Activated naive CD8-positive, alpha-beta T cell treated with anti-CD3 and anti-CD28 coated beads for 36 hours (primary cell): ENCODE measurements at regions not wholly inside any gene's neighbourhood (a gene's known extent, or its start where the extent isn't known, plus 50 kb on each side); places are given as distances from the start of the nearest gene placed in this dataset.
"Not testable (repeated sequence)": the region's sequence is repeated elsewhere in the genome, so short reads cannot be mapped to it uniquely, and the experiment has no call there.

Experiments used
- DNase-seq: peaks from one replicate; pipeline ENCODE4 v3.0.0; 2021
- H3K27ac Mint-ChIP-seq: one replicate; pipeline ENCODE4 v1.8.0; 2022; ENCODE audit warnings: mild to moderate bottlenecking, moderate library complexity, mixed read lengths
- H3K27me3 Mint-ChIP-seq: one replicate; pipeline ENCODE4 v1.8.0; 2022; ENCODE audit warnings: mild to moderate bottlenecking, mixed read lengths
- H3K36me3 Mint-ChIP-seq: one replicate; pipeline ENCODE4 v1.8.0; 2021; ENCODE audit warnings: mild to moderate bottlenecking, mixed read lengths
- H3K4me1 Mint-ChIP-seq: one replicate; pipeline ENCODE4 v1.8.0; 2021; ENCODE audit warnings: mixed read lengths
- H3K4me3 Mint-ChIP-seq: one replicate; pipeline ENCODE4 v1.8.0; 2022; ENCODE audit warnings: mild to moderate bottlenecking, moderate library complexity, mixed read lengths
- H3K9me3 Mint-ChIP-seq: one replicate; pipeline ENCODE4 v1.8.0; 2022; ENCODE audit warnings: mixed read lengths

GRCh38 chr10:61010863-61011262 is 66.9 kb upstream of the RHOBTB1 start:
- Mint-ChIP-seq H3K4me3 (no peak overlapping the region), H3K36me3 (no peaks in the 10 kb centered on the region), H3K27ac (no peak overlapping the region), H3K27me3 (peaks cover 25% of the 10 kb centered on the region), H3K9me3 (peaks cover 5% of the 10 kb centered on the region), H3K4me1 (no peaks in the 10 kb centered on the region)
- no peak for DNase-seq

- H3K36me3 Mint-ChIP-seq, DNase-seq, H3K27ac Mint-ChIP-seq, H3K4me3 Mint-ChIP-seq, H3K4me1 Mint-ChIP-seq, H3K9me3 Mint-ChIP-seq: not testable (repeated sequence)
- peaks cover 70% of the 10 kb centered on the region for H3K27me3 Mint-ChIP-seq
These were observed 59.1 kb upstream of the RHOBTB1 start for GRCh38 chr10:61003069-61003468.

- Mint-ChIP-seq H3K9me3 (peaks cover 4% of the 10 kb centered on the region), H3K4me1 (peaks cover 2% of the 10 kb centered on the region), H3K27me3 (peaks cover 61% of the 10 kb centered on the region), H3K36me3 (no peaks in the 10 kb centered on the region), H3K4me3 (no peak overlapping the region), H3K27ac (no peak overlapping the region)
- no peak for DNase-seq
These were observed 57.7 kb upstream of the RHOBTB1 start for GRCh38 chr10:61001731-61002122.

- no peak overlapping the region for H3K27ac Mint-ChIP-seq
- H3K4me3 Mint-ChIP-seq: peak overlapping the region; percentile 43
- peaks cover 2% of the 10 kb centered on the region for H3K4me1 Mint-ChIP-seq
- H3K36me3 Mint-ChIP-seq: no peaks in the 10 kb centered on the region
- H3K27me3 Mint-ChIP-seq: peaks cover 61% of the 10 kb centered on the region
- H3K9me3 Mint-ChIP-seq: peaks cover 4% of the 10 kb centered on the region
- peak; percentile 3 for DNase-seq
These were observed 57.1 kb upstream of the RHOBTB1 start for GRCh38 chr10:61000769-61001730.

- Mint-ChIP-seq H3K27ac (no peak overlapping the region), H3K4me3 (no peak overlapping the region), H3K27me3 (peaks cover 42% of the 10 kb centered on the region), H3K4me1 (peaks cover 2% of the 10 kb centered on the region), H3K9me3 (peaks cover 4% of the 10 kb centered on the region), H3K36me3 (no peaks in the 10 kb centered on the region)
- DNase-seq: no peak
These were observed 54.9 kb upstream of the RHOBTB1 start for GRCh38 chr10:60998932-60999331.

GRCh38 chr10:60994128-60994527 is 50.1 kb upstream of the RHOBTB1 start:
- no peak overlapping the region for H3K27ac Mint-ChIP-seq
- H3K36me3 Mint-ChIP-seq: no peaks in the 10 kb centered on the region
- DNase-seq: no peak
- no peaks in the 10 kb centered on the region for H3K9me3 Mint-ChIP-seq
- peaks cover 10% of the 10 kb centered on the region for H3K27me3 Mint-ChIP-seq
- H3K4me1 Mint-ChIP-seq: no peaks in the 10 kb centered on the region
- no peak overlapping the region for H3K4me3 Mint-ChIP-seq
